Endothelial cell of umbilical vein (primary cell): ENCODE measurements at regions not wholly inside any gene's neighbourhood (a gene's known extent, or its start where the extent isn't known, plus 50 kb on each side); places are given as distances from the start of the nearest gene placed in this dataset.
"Not testable (repeated sequence)": the region's sequence is repeated elsewhere in the genome, so short reads cannot be mapped to it uniquely, and the experiment has no call there.

ENCODE experiments used
- BruUV-seq: library from RNA; stranded (reverse); fragments of 400-500 nt; replicated peaks from 2 replicates; lab custom pipeline; 2021; lab: Mats Ljungman, UMichigan
- CTCF ChIA-PET: fragments of 300-600, 350-600 bp; sonication (Branson Sonifier 250); formaldehyde crosslinking; loops from one replicate; lab custom pipeline; 2021; ENCODE audit warnings: antibody characterized with exemption, inconsistent platforms; lab: Charles Lee
- POLR2A ChIA-PET: fragments of 300-600, 350-600 bp; sonication (Branson Sonifier 250); formaldehyde crosslinking; loops from one replicate; lab custom pipeline; 2021; ENCODE audit warnings: antibody characterized with exemption, inconsistent platforms; lab: Charles Lee
- DNase-seq: peaks from one replicate; pipeline ENCODE4 v3.0.0-alpha.2; 2011; ENCODE audit warnings: low read depth, low spot score
- FAIRE-seq: peaks from 2 replicates; lab custom pipeline; 2011; peaks lifted over from hg19 to GRCh38; lab: Jason Lieb, UNC
- H2AFZ ChIP-seq: 2 replicates; pipeline ENCODE4 v1.6.0; 2012; ENCODE audit warnings: low read depth, low read length, control low read depth, inconsistent platforms
- H3K27ac ChIP-seq: 2 replicates; pipeline ENCODE4 v1.5.1; 2011; ENCODE audit warnings: low read depth, mild to moderate bottlenecking, control low read depth, low read length, moderate library complexity; ENCODE audit not compliant: insufficient read depth
- H3K27me3 ChIP-seq, 2 experiments: 2 replicates each; pipeline versions ENCODE4 v1.6.0 to v1.6.1; 2011; ENCODE audit warnings: low read length in 2 of 2, mixed read lengths in 1 of 2; ENCODE audit not compliant: control insufficient read depth in 2 of 2, insufficient read depth in 2 of 2
- H3K36me3 ChIP-seq, 2 experiments: 2 replicates in 1 of 2; 3 replicates in 1 of 2; pipeline ENCODE4 v1.5.1; 2011; ENCODE audit warnings: low read length in 2 of 2, mild to moderate bottlenecking in 1 of 2, moderate library complexity in 1 of 2; ENCODE audit not compliant: control insufficient read depth in 2 of 2, insufficient read depth in 2 of 2; ENCODE audit errors: extremely low read depth in 1 of 2
- H3K4me1 ChIP-seq: 3 replicates; pipeline ENCODE4 v1.5.1; 2011; ENCODE audit warnings: mild to moderate bottlenecking, low read length; ENCODE audit not compliant: control insufficient read depth, insufficient read depth; ENCODE audit errors: extremely low read depth
- H3K4me2 ChIP-seq: 2 replicates; pipeline ENCODE4 v1.6.1; 2011; ENCODE audit warnings: low read length, control low read depth, mixed read lengths; ENCODE audit not compliant: insufficient read depth
- H3K4me3 ChIP-seq, 3 experiments: fragments of 200-600 bp in 1 of 3; sonication (generic), shearing (Covaris generic) in 1 of 3; replicated peaks in 1 of 3; 2 replicates each; pipeline ENCODE4 v1.5.1; 2011 to 2016; ENCODE audit warnings: control low read depth in 3 of 3, low read length in 3 of 3, mild to moderate bottlenecking in 2 of 3, inconsistent platforms in 1 of 3, low read depth in 1 of 3, moderate library complexity in 1 of 3; ENCODE audit not compliant: insufficient read depth in 1 of 3
- H3K79me2 ChIP-seq: 2 replicates; pipeline ENCODE4 v1.6.0; 2012; ENCODE audit warnings: low read length, inconsistent platforms; ENCODE audit not compliant: control insufficient read depth, insufficient read depth
- H3K9ac ChIP-seq: replicated peaks from 2 replicates; pipeline ENCODE3; 2011; ENCODE audit warnings: low read length, control low read depth; ENCODE audit not compliant: insufficient read depth; ENCODE audit errors: extremely low read depth
- H3K9me1 ChIP-seq: replicated peaks from 3 replicates; pipeline ENCODE4 v1.6.0; 2011; ENCODE audit warnings: mild to moderate bottlenecking, low read length; ENCODE audit not compliant: control insufficient read depth, insufficient read depth; ENCODE audit errors: extremely low read depth
- H3K9me3 ChIP-seq: replicated peaks from 2 replicates; pipeline ENCODE4 v1.5.1; 2012; ENCODE audit warnings: low read length, inconsistent platforms; ENCODE audit not compliant: control insufficient read depth, insufficient read depth
- H4K20me1 ChIP-seq: replicated peaks from 2 replicates; pipeline ENCODE3; 2011; ENCODE audit warnings: mild to moderate bottlenecking, low read length; ENCODE audit not compliant: control insufficient read depth, insufficient read depth; ENCODE audit errors: extremely low read depth
- EZH2 ChIP-seq: IDR thresholded peaks from 2 replicates; pipeline ENCODE4 v1.6.1; 2012; ENCODE audit warnings: borderline replicate concordance, low read depth, mild to moderate bottlenecking, moderate library complexity, low read length, inconsistent platforms; ENCODE audit not compliant: severe bottlenecking
- FOS ChIP-seq: IDR thresholded peaks from 2 replicates; pipeline ENCODE4 v1.6.1; 2011; ENCODE audit warnings: mild to moderate bottlenecking, low read length, moderate library complexity, borderline replicate concordance; ENCODE audit not compliant: insufficient read depth
- GATA2 ChIP-seq: IDR thresholded peaks from 2 replicates; pipeline ENCODE4 v1.7.0; 2011; ENCODE audit warnings: low read depth, mild to moderate bottlenecking, moderate library complexity, mixed read lengths, low read length; ENCODE audit not compliant: insufficient read length, insufficient read depth
- JUN ChIP-seq: IDR thresholded peaks from 2 replicates; pipeline ENCODE4 v1.6.1; 2011; ENCODE audit warnings: borderline replicate concordance, low read depth; ENCODE audit not compliant: insufficient read length, insufficient read depth
- MAX ChIP-seq: IDR thresholded peaks from 2 replicates; pipeline ENCODE4 v1.6.1; 2011; ENCODE audit not compliant: insufficient read depth, insufficient read length
- MYC ChIP-seq: IDR thresholded peaks from one replicate; pipeline ENCODE4 v1.6.1; 2011; ENCODE audit warnings: mild to moderate bottlenecking, low read depth, low read length
- POLR2A ChIP-seq: IDR thresholded peaks from 2 replicates; pipeline ENCODE4 v1.6.1; 2012; ENCODE audit warnings: low read depth, mild to moderate bottlenecking, control low read depth, low read length
- POLR2AphosphoS5 ChIP-seq: IDR thresholded peaks from 2 replicates; pipeline ENCODE4 v1.6.1; 2012; ENCODE audit warnings: low read depth, mild to moderate bottlenecking, control low read depth, low read length, moderate library complexity; ENCODE audit not compliant: insufficient read depth
- dilution Hi-C: fragments of 300-500 bp; cut with MboI; formaldehyde crosslinking; loops from one replicate; pipeline ENCODE4 v1.15.0; 2019; ENCODE audit warnings: low sequenced_read_pairs; ENCODE audit not compliant: extremely low pct_ligation_motif_present
- intact Hi-C: fragments of 100-400 bp; cut with micrococcal nuclease; formaldehyde crosslinking; loops from one replicate; pipeline ENCODE4 v1.10.0; 2022
- TF ChIP-seq, protein P1 (sequence below), 2 donors: IDR thresholded peaks; 1 replicate in 1 of 2; 2 replicates in 1 of 2; pipeline ENCODE4 v1.5.1; 2011; ENCODE audit warnings: low read length in 2 of 2, mild to moderate bottlenecking in 2 of 2, moderate library complexity in 2 of 2, control low read depth in 1 of 2, inconsistent platforms in 1 of 2, low read depth in 1 of 2; ENCODE audit not compliant: insufficient read depth in 1 of 2; ENCODE audit errors: extremely low read depth in 1 of 2

DNA sequence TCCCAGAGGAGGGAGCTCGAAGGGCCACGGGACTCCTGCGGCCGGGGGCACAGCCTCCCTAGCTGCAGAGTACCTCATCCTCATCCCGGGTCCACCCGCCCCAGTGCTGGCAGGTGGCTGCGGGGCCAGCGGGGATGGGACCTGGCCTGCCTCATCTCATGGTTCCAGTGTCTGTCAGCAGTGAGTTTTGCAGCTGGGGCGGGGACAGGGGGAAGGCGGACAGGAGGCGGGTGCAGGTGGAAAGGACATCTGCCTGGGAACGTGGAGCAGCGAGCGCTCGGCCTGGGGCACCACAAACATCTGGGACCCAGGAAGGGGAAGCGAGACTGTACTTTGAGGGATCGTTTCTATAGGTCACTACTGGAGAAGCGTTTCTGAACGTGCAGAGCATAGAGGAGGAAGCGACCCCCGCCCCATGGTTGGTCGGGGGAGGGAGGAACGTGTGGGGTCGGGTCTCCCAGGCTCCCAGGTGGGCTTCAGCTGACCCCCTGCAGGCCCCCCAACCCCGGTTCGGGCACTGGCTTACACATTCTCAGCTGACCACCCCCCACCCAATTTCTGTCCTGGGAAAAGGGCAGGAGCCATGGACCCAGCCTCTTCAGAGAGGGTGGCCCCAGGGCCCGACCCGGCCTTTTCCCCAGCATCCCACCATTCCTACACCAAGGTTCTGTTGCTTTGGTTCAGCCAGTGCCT is 56.5 kb upstream of the NOTCH1 start:
- H3K27me3 ChIP-seq, result no peaks in the 10 kb centered on the region
- BruUV-seq, result no TSS peak
- no peak overlapping the region for H3K27ac ChIP-seq
- DNase-seq (no peak), FAIRE-seq (no peak)
- H3K4me3 ChIP-seq, result no peak overlapping the region
- no peaks in the 10 kb centered on the region for H3K36me3 ChIP-seq
- dilution Hi-C loops (no loop called here), intact Hi-C loops (loop anchor here (5.0 kb wide), 1 partner anchor 35 kb away; no protein-coding TSS in a partner anchor)
- H2AFZ ChIP-seq, result no peak overlapping the region
- no peak overlapping the region for H3K4me2 ChIP-seq
- no peaks in the 10 kb centered on the region for H4K20me1 ChIP-seq
- CTCF ChIA-PET, result interaction anchor here (1.4 kb wide), 1 partner anchor 23 kb away, joined by 4 read pairs; no protein-coding TSS in a partner anchor
- no peak for TF ChIP-seq POLR2A
- TF ChIP-seq FOS, result no peak
- no peak for TF ChIP-seq JUN
- no peak for TF ChIP-seq MYC
- no peak for TF ChIP-seq GATA2
- TF ChIP-seq POLR2AphosphoS5, result no peak
- TF ChIP-seq EZH2, result no peak
- TF ChIP-seq, protein P1, sequence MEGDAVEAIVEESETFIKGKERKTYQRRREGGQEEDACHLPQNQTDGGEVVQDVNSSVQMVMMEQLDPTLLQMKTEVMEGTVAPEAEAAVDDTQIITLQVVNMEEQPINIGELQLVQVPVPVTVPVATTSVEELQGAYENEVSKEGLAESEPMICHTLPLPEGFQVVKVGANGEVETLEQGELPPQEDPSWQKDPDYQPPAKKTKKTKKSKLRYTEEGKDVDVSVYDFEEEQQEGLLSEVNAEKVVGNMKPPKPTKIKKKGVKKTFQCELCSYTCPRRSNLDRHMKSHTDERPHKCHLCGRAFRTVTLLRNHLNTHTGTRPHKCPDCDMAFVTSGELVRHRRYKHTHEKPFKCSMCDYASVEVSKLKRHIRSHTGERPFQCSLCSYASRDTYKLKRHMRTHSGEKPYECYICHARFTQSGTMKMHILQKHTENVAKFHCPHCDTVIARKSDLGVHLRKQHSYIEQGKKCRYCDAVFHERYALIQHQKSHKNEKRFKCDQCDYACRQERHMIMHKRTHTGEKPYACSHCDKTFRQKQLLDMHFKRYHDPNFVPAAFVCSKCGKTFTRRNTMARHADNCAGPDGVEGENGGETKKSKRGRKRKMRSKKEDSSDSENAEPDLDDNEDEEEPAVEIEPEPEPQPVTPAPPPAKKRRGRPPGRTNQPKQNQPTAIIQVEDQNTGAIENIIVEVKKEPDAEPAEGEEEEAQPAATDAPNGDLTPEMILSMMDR (IDR thresholded peaks at IDR 0.05; ENCODE audit: extremely low read depth in 1 of 2, insufficient read depth in 1 of 2, low read depth in 1 of 2, low read length in 2 of 2), result no peak
- no peak for TF ChIP-seq MAX
- peaks cover 5% of the 10 kb centered on the region for H3K4me1 ChIP-seq
- POLR2A ChIA-PET, result no interaction called here
- no peaks in the 10 kb centered on the region for H3K79me2 ChIP-seq
- no peak overlapping the region for H3K9ac ChIP-seq
- no peaks in the 10 kb centered on the region for H3K9me1 ChIP-seq
- H3K9me3 ChIP-seq, result no peaks in the 10 kb centered on the region

DNA sequence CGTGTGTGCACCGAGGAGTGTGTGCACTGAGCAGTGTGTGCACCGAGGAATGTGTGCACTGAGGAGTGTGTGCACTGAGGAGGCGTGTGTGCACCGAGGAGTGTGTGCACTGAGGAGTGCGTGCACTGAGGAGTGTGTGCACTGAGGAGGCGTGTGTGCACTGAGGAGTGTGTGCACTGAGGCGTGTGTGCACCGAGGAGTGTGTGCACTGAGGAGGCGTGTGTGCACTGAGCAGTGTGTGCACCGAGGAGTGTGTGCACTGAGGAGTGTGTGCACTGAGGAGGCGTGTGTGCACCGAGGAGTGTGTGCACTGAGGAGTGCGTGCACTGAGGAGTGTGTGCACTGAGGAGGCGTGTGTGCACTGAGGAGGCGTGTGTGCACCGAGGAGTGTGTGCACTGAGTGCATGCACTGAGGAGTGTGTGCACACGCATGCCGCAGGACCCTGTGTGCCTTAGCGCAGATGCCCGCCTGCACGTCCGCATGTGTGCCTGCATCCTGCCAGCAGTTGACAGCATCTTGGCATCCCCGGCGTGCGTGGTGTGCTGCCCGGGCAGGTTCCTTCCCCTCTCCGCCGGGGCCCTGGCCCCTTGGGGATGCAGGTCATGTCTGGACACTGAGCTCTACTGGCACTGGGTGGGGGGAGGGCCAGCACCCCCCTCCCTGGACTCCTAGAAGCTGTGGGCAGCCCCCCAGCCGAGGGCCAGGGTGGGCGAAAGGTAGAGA is 55.6 kb upstream of the NOTCH1 start:
- H3K9me1 ChIP-seq, dilution Hi-C loops, H3K27me3 ChIP-seq, H3K27ac ChIP-seq, POLR2A ChIA-PET, FAIRE-seq, H3K36me3 ChIP-seq, H3K9me3 ChIP-seq, H3K4me1 ChIP-seq, H3K4me3 ChIP-seq, H2AFZ ChIP-seq, H3K4me2 ChIP-seq, H4K20me1 ChIP-seq, BruUV-seq, CTCF ChIA-PET, H3K79me2 ChIP-seq, DNase-seq, H3K9ac ChIP-seq: not testable (repeated sequence)
- intact Hi-C loops, result loop anchor here (5.0 kb wide), 1 partner anchor 34 kb away; no protein-coding TSS in a partner anchor
